Coronary artery (tissue), 2 donors: ENCODE measurements at regions not wholly inside any gene's neighbourhood (a gene's known extent, or its start where the extent isn't known, plus 50 kb on each side); places are given as distances from the start of the nearest gene placed in this dataset.

ENCODE experiments used
- DNase-seq: peaks from one replicate; pipeline ENCODE4 v3.0.0-alpha.2; 2017; ENCODE audit warnings: low spot score
- H3K27ac ChIP-seq, 2 donors: fragments of 200-600 bp; sonication (generic); one replicate each; pipeline ENCODE4 v1.5.1; 2016 to 2019
- H3K4me3 ChIP-seq: fragments of 200-600 bp; sonication (generic); 2 replicates; pipeline ENCODE4 v1.5.1; 2016; ENCODE audit warnings: mild to moderate bottlenecking, moderate library complexity
- TF ChIP-seq, protein P1 (sequence below): fragments of 200-600 bp; sonication (generic); IDR thresholded peaks from one replicate; pipeline ENCODE4 v1.5.1; 2019; ENCODE audit warnings: antibody characterized with exemption

DNA sequence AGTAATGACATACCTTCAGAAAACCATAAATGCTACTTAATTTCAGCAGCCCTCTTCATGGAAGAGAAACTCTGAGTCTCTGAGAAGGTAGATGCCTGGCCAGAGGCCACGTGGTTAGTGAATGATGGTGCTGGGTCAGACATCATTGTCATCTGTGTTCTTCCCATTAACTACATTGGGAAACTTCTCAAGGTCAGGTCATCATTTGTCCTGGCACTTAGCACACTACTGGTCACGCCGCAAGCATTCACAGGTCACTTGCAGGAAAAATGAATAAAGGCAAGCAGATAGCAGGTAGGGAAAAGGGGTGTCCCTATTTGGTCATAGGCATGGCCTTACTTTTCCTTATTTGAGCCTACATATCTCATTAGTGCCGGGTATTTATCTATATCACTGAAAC, 220.1 kb upstream of the PROX1 start:
- DNase-seq: no peak
- TF ChIP-seq, protein P1, sequence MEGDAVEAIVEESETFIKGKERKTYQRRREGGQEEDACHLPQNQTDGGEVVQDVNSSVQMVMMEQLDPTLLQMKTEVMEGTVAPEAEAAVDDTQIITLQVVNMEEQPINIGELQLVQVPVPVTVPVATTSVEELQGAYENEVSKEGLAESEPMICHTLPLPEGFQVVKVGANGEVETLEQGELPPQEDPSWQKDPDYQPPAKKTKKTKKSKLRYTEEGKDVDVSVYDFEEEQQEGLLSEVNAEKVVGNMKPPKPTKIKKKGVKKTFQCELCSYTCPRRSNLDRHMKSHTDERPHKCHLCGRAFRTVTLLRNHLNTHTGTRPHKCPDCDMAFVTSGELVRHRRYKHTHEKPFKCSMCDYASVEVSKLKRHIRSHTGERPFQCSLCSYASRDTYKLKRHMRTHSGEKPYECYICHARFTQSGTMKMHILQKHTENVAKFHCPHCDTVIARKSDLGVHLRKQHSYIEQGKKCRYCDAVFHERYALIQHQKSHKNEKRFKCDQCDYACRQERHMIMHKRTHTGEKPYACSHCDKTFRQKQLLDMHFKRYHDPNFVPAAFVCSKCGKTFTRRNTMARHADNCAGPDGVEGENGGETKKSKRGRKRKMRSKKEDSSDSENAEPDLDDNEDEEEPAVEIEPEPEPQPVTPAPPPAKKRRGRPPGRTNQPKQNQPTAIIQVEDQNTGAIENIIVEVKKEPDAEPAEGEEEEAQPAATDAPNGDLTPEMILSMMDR: no peak

DNA sequence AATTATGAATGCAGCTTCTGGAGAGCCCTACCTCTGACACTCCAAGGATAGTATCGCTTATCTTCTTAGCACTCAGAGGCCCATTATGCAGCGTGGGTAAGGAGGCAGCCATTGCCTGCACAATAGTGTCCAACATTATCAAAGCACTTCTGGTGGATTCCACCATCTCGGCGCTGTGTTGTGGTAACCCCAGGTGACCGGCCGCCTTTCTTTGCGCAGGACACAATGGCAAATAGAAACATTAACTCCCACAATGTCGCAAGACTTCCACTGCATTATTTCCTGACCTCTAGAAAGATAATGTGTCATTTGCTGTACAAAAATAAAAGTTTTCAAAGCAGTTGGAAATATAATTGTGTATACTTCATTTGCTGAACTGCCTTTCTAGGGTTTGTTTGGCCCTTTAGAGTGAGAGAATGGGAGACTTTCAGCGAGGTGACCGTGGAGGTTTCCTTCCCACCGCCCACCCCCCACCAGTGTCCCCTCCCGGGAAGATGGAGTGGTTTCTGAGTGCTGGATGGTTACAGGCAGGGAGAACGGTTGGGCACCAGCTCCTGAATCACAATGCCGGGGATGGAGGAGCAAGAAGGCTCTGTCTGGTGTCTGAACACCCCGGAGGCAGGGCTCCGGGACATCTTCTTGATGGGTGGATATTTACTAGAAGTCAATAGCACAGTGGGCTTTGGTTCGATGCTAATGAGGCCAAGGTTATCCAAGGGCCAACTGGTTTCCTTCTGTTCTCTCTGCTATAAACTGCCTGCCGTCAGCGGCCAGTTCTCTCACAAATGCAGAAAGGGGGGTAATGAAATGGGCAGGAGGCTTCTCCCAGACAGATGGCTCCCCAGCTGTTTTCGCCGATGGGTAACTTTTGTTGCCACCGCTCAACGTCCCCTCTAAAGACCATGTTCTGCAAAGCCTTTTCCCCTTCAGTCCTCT, 215.4 kb upstream of the PROX1 start:
- Histone ChIP-seq H3K4me3 (no peak overlapping the region), H3K27ac (no peak overlapping the region)
- TF ChIP-seq, protein P1: no peak
- no peak for DNase-seq

More for the DNA sequence above, 220.1 kb upstream of the PROX1 start:
- Histone ChIP-seq H3K4me3 (no peak overlapping the region), H3K27ac (no peak overlapping the region)

DNA sequence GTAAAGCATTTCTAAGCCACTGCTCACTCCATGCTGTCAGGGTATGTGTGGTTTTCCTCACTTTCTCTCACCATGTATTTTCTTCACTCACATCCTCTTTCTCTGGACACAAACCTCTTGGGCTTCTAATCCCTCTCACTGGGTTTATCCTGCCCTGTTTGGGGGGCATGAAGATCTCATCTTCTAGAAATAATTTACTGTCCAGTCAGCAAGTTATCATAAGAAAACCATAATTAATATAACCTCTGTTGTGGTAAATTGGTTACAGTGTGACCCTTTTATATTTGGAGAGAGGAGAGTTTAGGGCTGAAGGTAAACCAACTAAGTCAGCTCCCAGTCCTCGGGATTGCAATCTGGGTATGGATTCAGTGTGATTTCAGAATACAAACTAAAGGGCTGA, 213.8 kb upstream of the PROX1 start:
- H3K27ac ChIP-seq: no peak overlapping the region
- TF ChIP-seq, protein P1: no peak
- DNase-seq: no peak
- no peak overlapping the region for H3K4me3 ChIP-seq

DNA sequence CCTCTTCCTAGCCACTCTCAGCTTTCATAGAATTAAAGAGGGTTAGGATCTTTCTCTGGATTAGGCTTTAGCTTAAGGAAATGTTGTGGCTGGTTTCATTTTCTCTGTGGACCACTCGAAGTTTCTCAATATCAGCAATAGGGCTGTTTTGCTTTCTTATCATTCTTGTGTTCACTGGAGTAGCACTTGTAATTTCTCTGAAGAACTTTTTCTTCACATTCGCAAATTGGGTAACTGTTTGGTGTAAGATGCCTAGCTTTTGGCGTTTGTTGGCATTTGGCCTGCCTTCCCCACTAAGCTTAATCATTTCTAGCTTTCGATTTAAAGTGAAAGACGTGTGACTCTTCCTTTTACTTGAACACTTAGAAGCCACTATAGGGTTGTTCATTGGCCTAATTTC, 210.8 kb upstream of the PROX1 start:
- Histone ChIP-seq H3K4me3 (no peak overlapping the region), H3K27ac (no peak overlapping the region)
- TF ChIP-seq, protein P1: no peak
- DNase-seq: no peak

DNA sequence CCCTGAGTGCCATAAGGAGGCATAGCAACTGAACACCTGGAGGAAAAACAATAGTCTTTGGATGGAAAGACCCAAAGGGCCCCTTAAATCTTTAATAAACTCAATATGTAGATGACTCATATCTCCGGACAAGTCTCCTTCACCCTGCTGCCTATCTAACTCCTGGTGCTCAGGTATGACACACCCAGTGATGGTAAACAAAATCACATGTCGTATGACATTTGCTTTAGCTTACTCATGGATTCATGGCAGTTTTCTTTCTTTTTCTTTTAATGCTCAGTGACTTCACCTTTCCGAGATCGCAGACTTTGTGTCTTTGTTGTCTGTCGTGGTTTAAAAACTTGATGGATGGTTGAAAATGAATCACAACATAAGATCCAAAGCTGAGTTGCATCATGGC, 208.5 kb upstream of the PROX1 start:
- TF ChIP-seq, protein P1: no peak
- Histone ChIP-seq H3K4me3 (no peak overlapping the region), H3K27ac (no peak overlapping the region)
- no peak for DNase-seq

DNA sequence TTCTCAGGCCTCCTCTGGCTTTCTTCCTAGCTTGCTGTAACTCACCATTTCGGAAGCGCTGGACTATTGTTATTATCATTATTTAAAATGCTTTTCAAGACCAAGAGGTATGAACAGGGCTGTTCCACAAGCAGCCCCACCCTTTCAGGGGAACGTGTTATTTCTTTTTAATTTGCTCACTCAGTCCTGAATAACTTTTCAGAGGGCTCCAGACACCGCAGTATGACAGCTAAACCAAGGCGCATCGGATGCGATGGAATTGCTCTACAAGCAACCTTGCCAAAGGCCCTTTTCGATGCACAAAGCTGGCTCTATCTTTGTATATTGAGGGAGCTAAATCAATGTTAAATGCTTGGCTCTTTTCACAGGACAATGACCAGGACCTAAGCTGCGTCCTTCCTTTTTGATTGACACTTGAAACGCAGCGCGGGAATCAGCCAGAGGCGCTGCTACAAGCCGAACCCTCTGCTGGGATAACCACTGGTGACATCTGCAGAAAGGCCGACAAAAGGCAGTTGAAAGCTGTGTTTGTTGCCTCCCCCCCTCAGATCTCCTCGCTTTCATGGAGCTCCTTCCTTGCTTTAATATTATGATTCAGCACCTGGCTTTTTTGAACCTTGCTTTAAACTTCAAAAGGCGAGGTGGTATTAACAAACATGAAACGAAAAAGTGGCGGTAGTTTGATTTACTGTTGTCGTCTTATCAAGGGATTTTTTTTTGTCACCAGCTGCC, 204.7 kb upstream of the PROX1 start:
- DNase-seq: no peak
- no peak overlapping the region for H3K27ac ChIP-seq
- TF ChIP-seq, protein P1: no peak
- no peak overlapping the region for H3K4me3 ChIP-seq
